Cardiac fibroblast (primary cell): ENCODE measurements at regions not wholly inside any gene's neighbourhood (a gene's known extent, or its start where the extent isn't known, plus 50 kb on each side); places are given as distances from the start of the nearest gene placed in this dataset.

Experiments used
- DNase-seq, 2 donors: peaks; one replicate each; pipeline versions ENCODE4 v3.0.0 to v3.0.0-alpha.2; 2010; ENCODE audit warnings: low read depth in 2 of 2
- H3K4me3 ChIP-seq, 2 donors: replicated peaks in 1 of 2; 1 replicate in 1 of 2; 2 replicates in 1 of 2; pipeline ENCODE4 v1.5.1; 2011; ENCODE audit warnings: low read depth in 2 of 2, low read length in 2 of 2, mild to moderate bottlenecking in 2 of 2, moderate library complexity in 1 of 2
- TF ChIP-seq, protein P1 (sequence below): IDR thresholded peaks from one replicate; pipeline ENCODE4 v1.5.1; 2011; ENCODE audit warnings: low read depth, mild to moderate bottlenecking, low read length, inconsistent platforms

GRCh38 chr4:19523964-19524363, 727.7 kb upstream of the SLIT2 start:
- TF ChIP-seq, protein P1, sequence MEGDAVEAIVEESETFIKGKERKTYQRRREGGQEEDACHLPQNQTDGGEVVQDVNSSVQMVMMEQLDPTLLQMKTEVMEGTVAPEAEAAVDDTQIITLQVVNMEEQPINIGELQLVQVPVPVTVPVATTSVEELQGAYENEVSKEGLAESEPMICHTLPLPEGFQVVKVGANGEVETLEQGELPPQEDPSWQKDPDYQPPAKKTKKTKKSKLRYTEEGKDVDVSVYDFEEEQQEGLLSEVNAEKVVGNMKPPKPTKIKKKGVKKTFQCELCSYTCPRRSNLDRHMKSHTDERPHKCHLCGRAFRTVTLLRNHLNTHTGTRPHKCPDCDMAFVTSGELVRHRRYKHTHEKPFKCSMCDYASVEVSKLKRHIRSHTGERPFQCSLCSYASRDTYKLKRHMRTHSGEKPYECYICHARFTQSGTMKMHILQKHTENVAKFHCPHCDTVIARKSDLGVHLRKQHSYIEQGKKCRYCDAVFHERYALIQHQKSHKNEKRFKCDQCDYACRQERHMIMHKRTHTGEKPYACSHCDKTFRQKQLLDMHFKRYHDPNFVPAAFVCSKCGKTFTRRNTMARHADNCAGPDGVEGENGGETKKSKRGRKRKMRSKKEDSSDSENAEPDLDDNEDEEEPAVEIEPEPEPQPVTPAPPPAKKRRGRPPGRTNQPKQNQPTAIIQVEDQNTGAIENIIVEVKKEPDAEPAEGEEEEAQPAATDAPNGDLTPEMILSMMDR, result no peak
- no peak overlapping the region for H3K4me3 ChIP-seq
- no peak for DNase-seq

DNA sequence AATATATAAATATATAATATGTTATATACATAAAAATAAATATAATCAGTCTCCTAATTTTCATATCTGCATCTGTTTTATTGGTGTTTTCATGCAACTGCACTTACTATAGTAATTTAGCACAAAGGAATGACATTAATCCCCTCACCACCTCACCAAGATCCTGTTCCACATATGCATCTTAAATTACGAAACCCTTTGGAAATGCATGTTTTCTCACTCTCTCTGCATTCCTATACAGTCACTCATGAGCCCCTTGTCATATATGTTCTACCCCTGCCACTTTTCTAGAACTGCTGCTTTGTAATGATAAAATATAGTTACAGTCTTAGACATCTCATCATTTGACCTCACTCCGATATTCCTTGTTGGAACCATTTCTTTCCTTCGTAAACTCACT, 728.7 kb upstream of the SLIT2 start:
- DNase-seq, result no peak
- TF ChIP-seq, protein P1, result no peak
- H3K4me3 ChIP-seq, result no peak overlapping the region

DNA sequence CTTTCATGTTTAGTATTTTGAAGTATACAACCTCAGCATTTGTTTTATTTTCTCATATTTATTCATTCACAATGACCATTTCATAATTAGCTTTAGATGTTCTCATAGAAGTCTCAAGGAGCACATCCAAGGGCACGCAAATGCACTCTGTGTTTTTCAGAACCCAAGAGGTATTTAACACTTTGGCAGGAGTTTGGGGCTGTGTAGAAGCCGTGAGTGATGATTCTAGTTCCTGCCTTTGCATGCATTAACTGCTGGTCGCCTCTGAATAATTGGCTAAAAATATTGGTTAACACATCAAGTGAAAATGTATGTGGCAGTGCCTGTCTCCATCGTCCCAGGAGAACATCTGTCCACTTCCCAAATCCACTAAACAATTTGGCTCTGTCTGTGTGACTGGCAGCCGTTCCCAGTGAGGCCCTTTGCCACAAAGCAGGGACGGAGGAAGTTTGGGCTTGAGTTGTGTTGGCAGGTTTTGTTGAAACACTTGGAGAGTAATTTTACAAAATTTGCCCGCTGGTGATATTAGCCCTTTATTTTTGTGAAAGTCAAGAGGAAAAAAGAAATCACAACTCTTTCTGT, 730.7 kb upstream of the SLIT2 start:
- no peak overlapping the region for H3K4me3 ChIP-seq
- TF ChIP-seq, protein P1, result no peak
- no peak for DNase-seq

GRCh38 chr4:19514276-19515070, 737.2 kb upstream of the SLIT2 start:
- H3K4me3 ChIP-seq, result no peak overlapping the region
- peak in 1 of 2 donors; percentile 20 for DNase-seq
- TF ChIP-seq, protein P1, result no peak

DNA sequence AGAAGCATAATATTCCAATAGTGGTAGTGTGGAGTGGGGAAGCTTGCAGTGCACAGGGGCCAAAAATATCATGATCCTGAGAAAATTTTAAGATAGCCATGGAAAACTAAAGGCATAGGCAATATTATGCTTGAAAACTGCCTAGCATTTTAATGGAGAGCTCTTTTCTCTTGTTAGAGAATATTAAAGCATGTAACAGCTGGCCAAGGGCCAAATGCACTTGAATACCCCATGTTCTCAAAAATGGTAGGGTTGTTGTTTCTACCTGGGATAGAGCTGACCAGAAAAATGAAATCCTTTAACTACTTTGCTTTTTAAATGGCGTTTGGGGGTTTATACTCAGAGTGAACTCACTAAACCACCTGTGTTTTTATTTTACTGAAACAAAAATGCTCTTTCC, 739.6 kb upstream of the SLIT2 start:
- no peak overlapping the region for H3K4me3 ChIP-seq
- DNase-seq, result no peak
- TF ChIP-seq, protein P1, result no peak

- no peak for DNase-seq
- no peak overlapping the region for H3K4me3 ChIP-seq
- TF ChIP-seq, protein P1, result no peak
These were observed 740.7 kb upstream of the SLIT2 start for GRCh38 chr4:19510993-19511392.
